HuH-7 (cell line): ENCODE measurements at regions not wholly inside any gene's neighbourhood (a gene's known extent, or its start where the extent isn't known, plus 50 kb on each side); places are given as distances from the start of the nearest gene placed in this dataset.

Experiments used
- DNase-seq: peaks from one replicate; pipeline ENCODE4 v3.0.0; 2011; ENCODE audit warnings: low spot score

GRCh38 chr1:58136387-58136786 lies 410.1 kb downstream of the OMA1 start:
- DNase-seq: no peak

DNA sequence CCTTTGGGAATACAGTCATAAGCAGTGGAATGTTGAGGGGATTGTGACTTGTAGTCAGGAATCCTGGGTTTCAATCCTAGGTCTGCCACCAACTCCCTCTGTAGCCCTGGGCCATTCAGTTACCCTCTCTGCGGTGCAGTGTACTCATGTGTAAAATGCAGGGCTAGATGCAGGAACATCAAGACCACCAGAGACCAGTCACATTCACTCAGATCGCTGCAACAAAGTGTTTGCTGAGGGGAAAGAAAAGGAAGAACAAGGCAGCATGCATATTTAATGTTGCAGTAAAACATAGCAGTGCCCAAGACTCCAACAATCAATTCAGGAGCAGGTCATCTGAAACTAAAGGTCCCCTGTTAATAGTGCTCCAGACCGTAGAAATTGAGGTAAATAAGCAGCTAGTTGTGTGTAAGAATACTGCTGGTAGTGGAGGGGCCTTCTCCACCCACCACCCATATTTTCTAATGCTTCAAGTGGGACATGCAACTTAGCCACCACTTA lies 410.7 kb downstream of the OMA1 start:
- DNase-seq: no peak

DNA sequence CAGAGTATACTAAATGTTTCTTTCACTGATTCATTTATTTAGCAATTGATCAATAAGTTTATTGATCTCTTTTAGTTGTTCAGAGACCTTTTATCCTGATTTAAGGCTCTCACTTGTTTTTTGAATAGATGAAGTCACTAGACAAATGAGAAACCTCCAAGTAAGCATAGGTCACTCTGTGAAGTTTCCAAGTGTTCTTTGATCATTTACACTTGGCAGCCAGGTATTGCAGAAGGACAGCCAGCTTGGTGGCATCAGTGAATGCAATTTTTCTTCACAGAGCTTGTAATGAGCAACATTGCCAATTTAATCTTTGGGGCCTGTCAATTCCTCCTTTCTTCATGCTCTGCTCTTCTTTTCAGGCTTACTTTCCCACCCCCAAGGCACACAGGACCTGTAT lies 413.0 kb downstream of the OMA1 start:
- no peak for DNase-seq

DNA sequence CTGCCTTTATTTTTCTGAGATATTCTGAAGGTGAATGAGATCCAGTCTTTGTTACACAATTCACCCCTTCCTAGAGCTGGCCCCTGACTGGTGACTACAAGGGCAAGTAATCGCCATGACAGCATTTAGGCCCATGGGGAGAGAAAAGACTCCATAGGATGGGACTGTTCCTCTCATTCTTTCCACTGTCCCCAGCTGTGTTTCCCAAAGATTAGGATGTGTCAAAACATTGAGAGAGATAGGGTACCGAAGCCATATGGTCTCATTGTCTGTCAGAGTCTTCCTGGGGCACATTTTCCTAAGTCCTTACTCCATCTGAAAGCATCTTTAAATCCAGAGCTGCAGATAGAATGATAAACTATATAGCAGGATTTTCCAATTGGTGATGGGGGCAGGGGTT lies 423.5 kb downstream of the OMA1 start:
- DNase-seq: no peak

DNA sequence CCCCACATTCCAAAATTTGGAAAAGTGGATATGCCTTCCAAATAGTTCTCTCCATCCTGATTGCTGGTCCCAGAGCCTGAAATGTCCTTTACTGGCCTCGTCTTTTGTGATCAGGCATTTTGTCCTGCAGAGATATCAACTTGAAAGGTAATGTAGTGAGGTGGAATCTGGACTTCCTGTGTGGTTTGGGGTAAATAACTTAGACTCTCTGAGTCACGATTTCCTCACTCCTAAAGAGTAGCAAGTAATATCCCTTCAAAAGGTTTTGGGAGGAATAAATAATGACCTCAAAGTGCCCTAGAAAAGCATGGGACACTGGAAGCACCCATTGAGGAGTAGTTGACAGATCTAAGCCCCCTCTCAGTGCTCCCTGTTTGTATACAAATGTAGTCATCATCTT lies 426.6 kb downstream of the OMA1 start:
- no peak for DNase-seq

- no peak for DNase-seq
Measured at GRCh38 chr1:58116284-58116683, 430.2 kb downstream of the OMA1 start.

DNA sequence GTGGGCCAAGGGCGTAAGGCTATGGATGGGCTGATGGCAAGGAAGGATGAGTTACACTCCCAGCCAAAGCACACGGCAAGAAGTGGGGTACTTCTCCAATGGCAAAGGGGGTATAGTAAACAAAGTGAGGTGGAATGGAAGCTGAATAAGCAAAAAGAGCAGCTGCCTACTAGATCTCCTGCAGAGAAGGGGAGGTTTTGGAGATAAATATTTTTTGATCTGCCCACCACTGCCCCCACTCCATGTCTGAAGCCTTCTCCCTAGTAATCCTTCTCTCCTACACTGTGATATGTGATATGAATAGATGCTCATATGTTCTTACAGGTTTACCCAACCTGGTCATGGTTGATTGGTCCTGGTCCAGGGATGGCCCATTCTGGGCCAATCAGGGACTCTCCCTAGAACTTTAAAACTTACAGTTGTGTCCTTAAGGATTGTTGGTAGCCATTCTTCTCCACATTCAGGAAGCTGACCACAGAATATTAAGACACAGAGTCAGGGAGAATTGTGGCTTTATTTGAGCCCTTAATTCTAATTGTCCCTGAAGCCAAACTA lies 436.8 kb downstream of the OMA1 start:
- DNase-seq: no peak

DNA sequence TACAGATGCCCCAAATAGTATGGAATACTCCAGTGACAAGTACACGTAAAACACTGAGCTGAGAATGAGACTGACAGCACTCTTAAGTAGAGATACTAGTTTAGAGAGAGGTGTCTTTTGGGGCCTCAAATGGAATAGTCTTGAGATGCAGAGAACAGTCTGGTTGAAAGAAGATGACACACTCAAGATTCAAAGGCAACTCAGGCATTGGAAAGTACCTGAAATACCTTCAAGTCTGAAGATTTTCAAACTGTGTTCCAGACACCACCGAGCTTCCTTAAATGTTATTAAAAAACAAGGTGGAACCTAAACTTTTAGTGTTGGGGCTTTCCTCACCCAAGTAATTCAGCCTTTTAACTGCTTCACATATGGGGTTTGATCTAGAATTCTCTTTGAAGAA lies 437.7 kb downstream of the OMA1 start:
- DNase-seq: no peak

GRCh38 chr1:58107943-58108342 lies 438.6 kb downstream of the OMA1 start:
- no peak for DNase-seq

GRCh38 chr1:58104960-58105359 lies 441.6 kb downstream of the OMA1 start:
- DNase-seq: no peak

DNA sequence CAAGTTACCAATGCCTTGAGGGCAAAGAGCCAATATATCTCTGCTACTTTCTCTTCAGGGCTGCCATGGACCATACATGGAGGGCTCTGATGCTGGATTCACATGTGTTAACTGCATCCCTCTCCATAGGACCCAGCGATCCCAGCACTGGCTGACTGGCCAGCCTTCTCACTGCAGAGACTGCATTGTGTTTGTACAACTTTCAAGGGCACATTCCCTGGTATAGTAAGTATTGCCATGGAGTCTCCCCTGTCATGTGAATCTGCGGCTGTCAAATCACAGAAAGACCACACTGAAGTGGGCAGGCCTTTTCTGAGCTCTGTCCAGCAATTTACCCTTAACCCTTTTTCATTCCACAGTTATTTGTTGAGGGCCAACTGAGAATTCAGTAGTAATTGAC lies 449.8 kb downstream of the OMA1 start:
- no peak for DNase-seq

DNA sequence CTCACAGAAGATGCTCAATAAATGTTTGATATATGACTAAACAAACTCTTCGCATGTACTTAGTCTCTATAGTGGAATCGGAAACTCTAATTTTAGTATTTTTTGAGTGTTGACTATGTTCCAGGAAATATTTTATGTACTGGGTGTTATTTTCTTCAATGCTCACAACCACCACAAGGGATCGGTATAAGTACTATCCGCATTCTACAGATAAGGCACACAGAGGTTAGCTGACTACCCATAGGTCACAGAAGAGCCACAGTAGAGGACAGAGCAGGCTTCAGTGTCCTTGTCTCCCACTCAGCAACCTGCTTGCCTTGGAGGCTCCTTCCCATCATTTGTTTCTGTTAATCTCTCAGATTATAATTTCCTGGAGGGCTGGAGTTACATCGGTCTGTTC lies 451.3 kb downstream of the OMA1 start:
- DNase-seq: no peak

- no peak for DNase-seq
Measured at GRCh38 chr1:58094221-58094620, 452.3 kb downstream of the OMA1 start.

GRCh38 chr1:58090640-58091039 lies 455.9 kb downstream of the OMA1 start:
- DNase-seq: no peak

DNA sequence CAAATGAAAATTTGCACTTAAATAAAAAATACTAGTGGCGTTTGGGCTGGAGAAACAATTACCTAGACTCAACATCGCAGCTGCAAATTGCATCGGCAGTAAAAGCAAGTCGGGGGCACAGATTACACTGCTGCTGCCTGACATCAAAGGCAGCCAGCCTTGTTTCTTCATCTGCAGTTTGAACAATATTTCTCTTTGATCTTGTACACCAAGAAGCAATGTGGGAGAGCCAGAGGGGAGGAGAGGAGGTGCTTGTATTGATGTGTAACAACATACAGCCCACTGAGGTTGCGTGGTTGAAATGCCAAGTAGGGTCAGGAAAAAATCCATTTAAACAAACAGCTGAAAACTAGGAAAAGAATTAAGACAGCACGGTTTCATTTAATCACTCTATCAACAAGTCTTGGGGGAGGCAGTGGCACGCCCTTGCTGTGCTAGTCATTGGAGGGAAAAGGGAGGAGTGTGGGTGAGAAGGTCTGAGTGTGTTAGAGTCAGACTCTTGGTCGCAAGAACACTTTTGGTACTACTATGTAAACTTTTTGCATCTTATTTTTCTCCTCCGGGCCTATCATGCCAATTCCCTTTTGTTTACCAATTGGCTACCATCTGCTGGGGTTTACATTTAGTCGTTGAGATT lies 456.5 kb downstream of the OMA1 start:
- peak; percentile 6 for DNase-seq

DNA sequence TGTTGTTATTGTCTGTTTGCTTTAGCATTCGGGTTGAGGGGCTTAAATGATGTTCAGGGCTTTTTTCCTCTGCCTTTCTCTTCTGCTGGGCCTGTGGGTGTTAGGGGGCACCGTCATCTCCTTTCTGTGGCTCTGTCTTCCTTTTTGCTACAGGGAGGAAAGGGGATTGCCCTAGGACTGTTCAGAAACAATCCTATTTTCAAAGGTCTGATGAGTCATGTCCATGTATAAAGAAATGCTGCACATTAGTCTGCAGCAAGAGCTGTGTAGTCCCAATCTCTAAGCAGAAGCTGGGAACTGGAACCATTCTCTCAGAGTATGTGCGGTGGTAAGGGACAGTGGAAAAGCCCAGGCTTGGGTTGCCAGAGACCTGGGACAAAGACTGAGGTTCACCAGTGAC lies 462.3 kb downstream of the OMA1 start:
- DNase-seq: no peak

DNA sequence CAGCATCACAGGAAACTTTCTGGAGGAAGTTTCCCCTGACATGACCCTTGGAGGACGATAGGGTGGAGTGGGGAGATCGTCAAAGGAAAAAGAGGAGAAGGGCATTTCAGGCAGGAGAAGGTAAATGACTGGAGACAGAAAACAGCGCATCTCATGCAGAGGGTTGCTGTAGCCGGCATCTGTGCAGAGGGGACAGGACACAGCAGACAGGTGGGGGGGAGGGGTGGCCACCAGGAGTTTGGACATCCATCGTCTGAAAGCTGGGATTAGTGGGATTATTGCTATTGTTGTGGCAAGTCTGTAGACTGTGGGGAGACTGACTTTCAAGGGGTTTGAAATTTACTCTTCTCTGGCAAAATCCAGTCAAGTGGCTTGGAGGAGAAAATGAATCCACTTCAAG lies 463.9 kb downstream of the OMA1 start:
- DNase-seq: no peak

GRCh38 chr1:58076258-58076657 lies 470.3 kb downstream of the OMA1 start:
- no peak for DNase-seq

GRCh38 chr1:58075188-58075578 lies 471.3 kb downstream of the OMA1 start:
- DNase-seq: no peak

- DNase-seq: no peak
Measured at GRCh38 chr1:58072450-58072849, 474.1 kb downstream of the OMA1 start.

- no peak for DNase-seq
Measured at GRCh38 chr1:58067082-58067481, 479.4 kb downstream of the OMA1 start.

- DNase-seq: no peak
Measured at GRCh38 chr1:58065520-58065919, 481.0 kb downstream of the OMA1 start.

- DNase-seq: no peak
Measured at GRCh38 chr1:58064166-58064565, 482.4 kb downstream of the OMA1 start.

DNA sequence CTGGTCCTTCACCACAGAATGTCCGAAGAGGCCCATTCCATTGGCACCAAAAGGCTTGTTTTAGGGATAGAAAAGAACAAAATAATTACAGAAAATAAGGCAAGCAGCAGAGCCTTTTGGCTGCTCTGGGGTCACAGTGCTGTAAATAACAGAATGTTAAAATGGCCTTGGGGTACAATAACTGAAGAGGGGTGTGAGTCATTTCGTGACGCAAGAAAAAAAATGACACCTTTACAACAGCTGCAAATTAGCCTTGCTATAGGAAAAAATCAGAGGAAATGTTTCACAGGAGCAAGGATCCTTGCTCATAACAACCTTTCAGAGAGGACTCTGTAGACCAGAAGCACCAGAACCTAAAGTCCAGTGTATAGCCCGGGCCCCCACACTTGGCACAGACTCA lies 483.4 kb downstream of the OMA1 start:
- DNase-seq: no peak
